ENCODE measurements at regions not wholly inside any gene's neighbourhood (a gene's known extent, or its start where the extent isn't known, plus 50 kb on each side); places are given as distances from the start of the nearest gene placed in this dataset.

DNA sequence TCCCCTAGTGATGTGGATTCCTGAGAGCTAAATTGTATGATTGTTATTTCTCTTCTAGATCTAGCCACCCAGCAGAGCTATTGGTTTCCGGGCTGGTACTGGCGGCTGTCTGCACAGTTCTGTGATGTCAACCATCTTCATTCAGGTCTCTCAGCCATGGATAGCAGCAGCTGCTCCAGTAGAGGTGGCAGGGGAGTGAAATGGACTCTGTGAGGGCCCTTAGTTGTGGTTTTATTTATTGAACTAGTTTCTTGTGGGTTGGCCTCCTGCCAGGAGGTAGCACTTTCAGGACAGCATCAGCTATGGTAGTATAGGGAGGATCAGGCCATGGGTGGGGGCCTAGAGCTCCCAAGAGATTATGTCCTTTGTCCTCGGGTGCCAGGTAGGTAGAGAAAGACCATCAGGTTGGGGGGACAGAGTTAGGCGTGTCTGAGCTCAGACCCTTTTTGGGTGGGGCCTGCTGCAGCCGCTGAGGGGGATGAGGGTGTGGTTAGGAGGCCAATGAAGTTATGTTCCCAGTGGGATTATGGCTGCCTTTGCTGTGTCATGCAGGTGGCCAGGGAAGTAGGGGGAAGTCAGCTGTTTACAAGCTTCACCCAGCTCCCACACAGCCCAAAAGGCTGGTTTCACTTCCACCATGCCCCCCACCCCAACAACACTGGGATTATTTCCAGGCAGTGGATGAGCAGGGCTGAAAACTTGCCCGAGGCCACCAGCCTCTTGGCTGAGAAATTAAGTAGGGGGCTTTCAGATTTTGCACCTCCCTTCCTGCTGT is 55.1 kb upstream of the RGS4 start:
- DNase-seq, result no peak

DNA sequence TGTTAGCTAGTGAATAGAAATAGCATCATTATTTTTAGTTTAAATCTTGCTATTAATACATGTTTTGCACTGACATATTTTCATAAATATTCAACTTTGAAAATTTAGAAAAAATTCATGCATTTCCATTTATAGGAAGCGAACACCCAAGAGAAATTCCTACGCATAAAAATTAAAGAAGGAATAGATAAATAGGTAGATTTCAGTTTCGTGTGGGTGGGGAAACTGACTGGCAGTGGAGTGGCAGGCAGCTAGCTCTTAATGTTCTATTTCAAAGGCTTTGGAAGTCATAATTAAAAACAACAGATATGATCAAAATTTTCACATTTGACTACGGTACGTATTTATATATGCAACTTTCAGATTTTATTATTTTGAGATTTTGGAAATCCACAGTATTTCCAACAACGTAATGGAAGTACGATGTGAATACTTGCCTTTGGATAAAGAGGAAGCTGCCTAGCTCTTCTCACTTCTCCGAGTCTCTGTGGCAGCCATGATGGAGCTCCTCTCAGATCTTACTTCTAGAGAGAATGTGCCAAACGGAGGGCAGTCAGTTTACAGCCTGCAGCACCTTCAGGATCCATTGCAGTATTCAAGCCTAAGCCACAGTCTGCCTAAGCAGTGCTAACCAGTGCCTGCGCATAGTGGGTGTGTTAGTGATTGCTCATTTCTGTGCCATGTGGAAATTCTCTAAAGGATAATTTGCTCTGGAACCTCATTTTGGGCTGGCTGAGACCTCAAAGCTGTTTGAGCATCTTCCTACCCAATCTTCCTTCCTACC is 62.9 kb upstream of the RGS4 start:
- DNase-seq, result no peak

DNA sequence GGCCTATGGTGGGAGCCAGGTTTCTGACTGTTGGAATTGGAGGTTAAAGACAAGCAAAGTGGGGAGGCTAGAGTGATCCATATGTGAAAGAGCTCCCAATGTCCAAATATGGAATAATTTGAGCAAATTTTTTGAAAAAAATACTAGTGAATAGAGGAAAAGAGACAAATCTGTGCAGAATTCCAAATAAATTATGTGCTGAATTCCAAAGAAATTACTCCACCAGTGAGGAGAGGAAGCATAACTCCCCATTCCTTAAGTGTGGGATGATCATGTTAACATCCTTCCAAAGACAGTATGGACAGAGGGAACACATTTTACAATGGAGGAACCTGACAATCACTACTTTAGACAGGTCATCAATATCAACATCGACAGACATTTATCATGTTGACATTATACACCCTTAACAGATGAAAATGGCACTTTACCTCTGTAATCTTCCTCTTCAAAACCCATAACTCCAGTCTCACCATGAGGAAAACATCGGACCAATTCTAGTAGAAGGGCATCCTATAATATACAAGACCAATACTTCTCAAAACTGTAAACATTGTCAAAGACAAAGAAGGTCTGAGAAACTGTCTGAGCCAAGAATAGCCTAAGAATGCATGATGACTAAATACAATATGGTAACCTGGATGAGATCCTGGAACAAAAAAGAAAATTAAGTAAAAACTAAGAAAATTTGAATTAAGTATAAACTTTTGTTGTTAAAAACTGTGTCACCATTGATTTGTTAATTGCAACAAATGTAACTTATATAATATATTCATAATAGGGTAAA is 71.5 kb upstream of the RGS4 start:
- no peak for DNase-seq

DNA sequence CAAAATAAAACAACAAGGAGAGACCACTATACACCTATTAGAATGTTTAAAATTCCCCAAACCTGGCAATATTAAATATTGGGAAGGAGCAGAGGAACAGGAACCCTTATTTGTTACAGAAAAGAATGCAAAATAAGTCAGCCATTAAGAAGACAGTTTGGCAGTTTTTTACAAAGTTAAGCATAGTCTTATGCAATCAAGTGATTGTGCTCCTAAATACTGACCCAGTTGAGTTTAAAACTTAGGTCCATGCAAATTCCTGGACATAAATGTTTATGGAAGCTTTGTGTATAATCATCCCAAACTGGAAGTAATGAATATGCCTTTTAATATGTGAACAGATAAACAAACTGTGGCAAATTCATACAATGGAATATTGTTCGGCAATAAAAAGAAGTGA is 72.9 kb upstream of the RGS4 start:
- no peak for DNase-seq

- no peak for DNase-seq
Measured at GRCh38 chr1:162994921-162995320, 74.2 kb upstream of the RGS4 start.

DNA sequence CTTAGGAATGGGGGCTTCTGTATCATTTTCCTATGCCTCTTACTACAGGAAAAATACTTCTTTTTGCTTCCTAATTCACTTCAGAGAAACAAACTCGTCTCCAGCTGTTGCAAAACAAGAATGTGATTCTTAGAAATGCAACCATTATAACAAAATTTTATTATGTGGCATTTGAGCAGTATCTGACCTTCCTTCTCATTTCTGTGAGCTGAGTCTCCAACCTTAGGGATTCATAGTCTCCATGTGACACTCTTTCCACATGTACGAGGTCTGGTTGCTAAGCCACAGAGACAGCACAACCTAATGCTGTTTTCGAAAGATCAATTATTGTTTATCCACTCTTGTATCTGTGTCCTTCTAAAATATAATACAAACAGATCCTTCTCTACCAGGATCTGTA is 75.3 kb upstream of the RGS4 start:
- no peak for DNase-seq

DNA sequence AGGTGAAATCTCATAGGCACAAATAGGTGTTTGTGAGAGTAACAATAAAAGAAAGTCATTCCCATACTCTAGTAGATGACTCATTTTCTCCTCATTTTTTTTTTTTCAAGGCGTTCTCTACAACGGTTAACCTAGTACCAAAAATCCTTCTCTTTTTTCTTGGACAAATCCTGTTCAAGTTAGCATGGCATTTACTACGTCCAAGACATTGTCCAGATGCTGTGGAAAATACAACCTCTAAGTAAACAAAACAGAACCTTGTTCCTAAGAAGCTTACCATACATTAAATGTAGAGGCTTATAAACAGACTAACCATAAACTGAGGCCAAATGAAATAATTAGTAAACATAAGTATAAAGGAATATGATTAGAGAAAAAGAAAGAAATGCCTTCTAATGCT is 76.2 kb upstream of the RGS4 start:
- no peak for DNase-seq

GRCh38 chr1:162991444-162991843 is 77.7 kb upstream of the RGS4 start:
- DNase-seq, result no peak

- no peak for DNase-seq
Measured at GRCh38 chr1:162990665-162991064, 78.5 kb upstream of the RGS4 start.

- no peak for DNase-seq
Measured at GRCh38 chr1:162988869-162989268, 80.3 kb upstream of the RGS4 start.

DNA sequence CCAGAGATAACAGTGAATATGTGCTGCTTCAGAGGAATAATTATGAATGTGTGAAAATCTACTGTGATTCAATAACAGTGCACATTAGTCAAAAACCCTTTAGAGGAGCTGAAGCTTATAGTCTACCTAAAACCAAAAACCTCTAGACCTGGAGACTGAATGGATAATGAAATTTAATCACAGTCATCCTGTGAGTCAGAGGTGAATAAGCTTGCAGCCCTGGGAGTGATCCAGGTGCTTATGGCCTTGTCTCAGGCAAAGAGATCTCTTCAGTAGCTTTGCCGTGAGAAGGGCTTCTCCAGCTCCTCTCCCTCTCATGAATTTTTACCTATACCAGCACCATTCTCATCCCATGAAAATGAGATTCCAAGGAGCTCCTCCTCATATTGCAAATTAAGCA is 81.3 kb upstream of the RGS4 start:
- no peak for DNase-seq

- no peak for DNase-seq
Measured at GRCh38 chr1:162985816-162986435, 83.2 kb upstream of the RGS4 start.

GRCh38 chr1:162984699-162985098 is 84.5 kb upstream of the RGS4 start:
- no peak for DNase-seq

- DNase-seq, result no peak
Measured at GRCh38 chr1:162983671-162984425, 85.3 kb upstream of the RGS4 start.

DNA sequence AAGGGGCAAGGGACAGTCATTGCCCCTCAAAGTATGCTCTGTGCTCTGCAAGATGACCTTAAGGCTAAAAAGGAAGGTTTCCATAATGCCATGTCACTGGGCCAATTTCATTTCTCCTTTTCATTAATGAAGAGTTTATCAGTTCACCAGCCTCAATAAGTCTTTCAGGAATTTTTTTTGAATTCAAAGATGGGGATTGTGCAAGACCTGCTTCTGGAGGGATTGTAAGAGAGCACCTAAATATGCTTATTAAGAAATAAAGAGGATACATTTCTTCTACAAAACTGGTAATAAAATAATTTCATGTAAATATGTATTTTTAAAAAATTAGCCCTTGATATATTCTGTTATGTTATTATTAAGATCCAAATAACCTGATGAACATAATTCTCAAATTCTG is 86.8 kb upstream of the RGS4 start:
- no peak for DNase-seq

- peak; percentile 85 for DNase-seq
Measured at GRCh38 chr1:162977944-162978568, 91.1 kb upstream of the RGS4 start.

GRCh38 chr1:162976628-162977027 is 92.5 kb upstream of the RGS4 start:
- DNase-seq, result peak; percentile 86

- no peak for DNase-seq
Measured at GRCh38 chr1:162974810-162975209, 94.4 kb upstream of the RGS4 start.

DNA sequence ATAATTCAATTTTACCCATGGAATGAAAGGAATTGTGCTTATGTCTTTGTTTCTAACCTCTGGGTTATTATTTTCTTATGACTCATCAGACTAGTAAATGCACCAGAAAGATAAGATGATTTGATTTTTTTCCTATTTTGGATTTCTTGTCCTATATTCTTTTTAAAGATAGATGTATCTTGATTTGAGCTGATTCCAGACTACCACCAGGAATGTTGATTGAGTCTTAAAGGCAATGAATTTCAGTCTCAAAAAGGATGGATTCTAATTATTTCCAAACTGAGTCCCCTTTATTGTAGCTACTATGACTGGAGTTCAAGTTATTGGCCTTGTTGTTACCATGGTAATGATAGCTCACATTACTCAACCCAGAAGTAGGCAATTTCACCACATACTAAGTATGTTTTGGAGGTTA is 95.8 kb upstream of the RGS4 start:
- DNase-seq, result no peak

- no peak for DNase-seq
Measured at GRCh38 chr1:162972773-162973172, 96.4 kb upstream of the RGS4 start.

- DNase-seq, result no peak
Measured at GRCh38 chr1:162970021-162970420, 99.1 kb upstream of the RGS4 start.

GRCh38 chr1:162966613-162967012 is 102.5 kb upstream of the RGS4 start:
- no peak for DNase-seq
